ENCODE measurements at regions not wholly inside any gene's neighbourhood (a gene's known extent, or its start where the extent isn't known, plus 50 kb on each side); places are given as distances from the start of the nearest gene placed in this dataset.

GRCh38 chr1:10852486-10852885 lies 56.0 kb upstream of the CASZ1 start:
- TF ChIP-seq POLR2A (IDR thresholded peaks at IDR 0.05): no peak
- TF ChIP-seq, protein P1, sequence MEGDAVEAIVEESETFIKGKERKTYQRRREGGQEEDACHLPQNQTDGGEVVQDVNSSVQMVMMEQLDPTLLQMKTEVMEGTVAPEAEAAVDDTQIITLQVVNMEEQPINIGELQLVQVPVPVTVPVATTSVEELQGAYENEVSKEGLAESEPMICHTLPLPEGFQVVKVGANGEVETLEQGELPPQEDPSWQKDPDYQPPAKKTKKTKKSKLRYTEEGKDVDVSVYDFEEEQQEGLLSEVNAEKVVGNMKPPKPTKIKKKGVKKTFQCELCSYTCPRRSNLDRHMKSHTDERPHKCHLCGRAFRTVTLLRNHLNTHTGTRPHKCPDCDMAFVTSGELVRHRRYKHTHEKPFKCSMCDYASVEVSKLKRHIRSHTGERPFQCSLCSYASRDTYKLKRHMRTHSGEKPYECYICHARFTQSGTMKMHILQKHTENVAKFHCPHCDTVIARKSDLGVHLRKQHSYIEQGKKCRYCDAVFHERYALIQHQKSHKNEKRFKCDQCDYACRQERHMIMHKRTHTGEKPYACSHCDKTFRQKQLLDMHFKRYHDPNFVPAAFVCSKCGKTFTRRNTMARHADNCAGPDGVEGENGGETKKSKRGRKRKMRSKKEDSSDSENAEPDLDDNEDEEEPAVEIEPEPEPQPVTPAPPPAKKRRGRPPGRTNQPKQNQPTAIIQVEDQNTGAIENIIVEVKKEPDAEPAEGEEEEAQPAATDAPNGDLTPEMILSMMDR (IDR thresholded peaks at IDR 0.05 in 4 of 5, conservative IDR thresholded peaks at IDR 0.05 in 1 of 5): no peak
- Histone ChIP-seq H3K4me1 (peaks cover 33 to 36% of the 10 kb centered on the region in 2 donors), H3K9me3 (no peaks in the 10 kb centered on the region), H3K4me3 (no peak overlapping the region), H3K36me3 (no peaks in the 10 kb centered on the region), H3K27ac (peak overlapping the region; percentile 77 to 84 (median 82)), H3K27me3 (no peaks in the 10 kb centered on the region)
- in situ Hi-C loops (cut with MboI; ENCODE audit: low sequenced_read_pairs in 4 of 4): loop anchor here in 1 of 4 donors (10.0 kb wide), 1 partner anchor 58 kb away; the partner anchor contains the start of gene CASZ1
- no peak for ATAC-seq
- DNase-seq: peak in 1 of 2 donors; percentile 52
- intact Hi-C loops (cut with DNase I; ENCODE audit: low total_unique reads): loop anchor here (10.0 kb wide), 1 partner anchor 1618 kb away; the partner anchor contains the start of gene H6PD

GRCh38 chr1:10852998-10853520 lies 56.6 kb upstream of the CASZ1 start:
- ATAC-seq: no peak
- intact Hi-C loops (cut with DNase I; ENCODE audit: low total_unique reads): loop anchor here (10.0 kb wide), 1 partner anchor 1618 kb away; the partner anchor contains the start of gene H6PD
- H3K27me3 ChIP-seq: no peaks in the 10 kb centered on the region
- peaks cover 39 to 42% of the 10 kb centered on the region in 2 donors for H3K4me1 ChIP-seq
- no peaks in the 10 kb centered on the region for H3K9me3 ChIP-seq
- no peaks in the 10 kb centered on the region for H3K36me3 ChIP-seq
- no peak for DNase-seq
- in situ Hi-C loops (cut with MboI; ENCODE audit: low sequenced_read_pairs in 4 of 4): loop anchor here in 1 of 4 donors (10.0 kb wide), 1 partner anchor 58 kb away; the partner anchor contains the start of gene CASZ1
- H3K27ac ChIP-seq: peak overlapping the region; percentile 77 to 84 (median 82)
- H3K4me3 ChIP-seq: no peak overlapping the region
- TF ChIP-seq, protein P1 (IDR thresholded peaks at IDR 0.05 in 4 of 5, conservative IDR thresholded peaks at IDR 0.05 in 1 of 5): no peak
- TF ChIP-seq POLR2A (IDR thresholded peaks at IDR 0.05): no peak

GRCh38 chr1:10853701-10854100 lies 57.3 kb upstream of the CASZ1 start:
- TF ChIP-seq POLR2A (IDR thresholded peaks at IDR 0.05): no peak
- TF ChIP-seq, protein P1 (IDR thresholded peaks at IDR 0.05 in 4 of 5, conservative IDR thresholded peaks at IDR 0.05 in 1 of 5): no peak
- Histone ChIP-seq H3K4me1 (peaks cover 45 to 49% of the 10 kb centered on the region in 2 donors), H3K27ac (peak overlapping the region; percentile 91 to 99 (median 93)), H3K9me3 (no peaks in the 10 kb centered on the region), H3K36me3 (no peaks in the 10 kb centered on the region), H3K27me3 (no peaks in the 10 kb centered on the region), H3K4me3 (no peak overlapping the region)
- intact Hi-C loops (cut with DNase I; ENCODE audit: low total_unique reads) (loop anchor here (10.0 kb wide), 1 partner anchor 1619 kb away; the partner anchor contains the start of gene H6PD), in situ Hi-C loops (cut with MboI; ENCODE audit: low sequenced_read_pairs in 4 of 4) (loop anchor here in 1 of 4 donors (10.0 kb wide), 1 partner anchor 59 kb away; the partner anchor contains the start of gene CASZ1)
- ATAC-seq (no peak), DNase-seq (no peak)

DNA sequence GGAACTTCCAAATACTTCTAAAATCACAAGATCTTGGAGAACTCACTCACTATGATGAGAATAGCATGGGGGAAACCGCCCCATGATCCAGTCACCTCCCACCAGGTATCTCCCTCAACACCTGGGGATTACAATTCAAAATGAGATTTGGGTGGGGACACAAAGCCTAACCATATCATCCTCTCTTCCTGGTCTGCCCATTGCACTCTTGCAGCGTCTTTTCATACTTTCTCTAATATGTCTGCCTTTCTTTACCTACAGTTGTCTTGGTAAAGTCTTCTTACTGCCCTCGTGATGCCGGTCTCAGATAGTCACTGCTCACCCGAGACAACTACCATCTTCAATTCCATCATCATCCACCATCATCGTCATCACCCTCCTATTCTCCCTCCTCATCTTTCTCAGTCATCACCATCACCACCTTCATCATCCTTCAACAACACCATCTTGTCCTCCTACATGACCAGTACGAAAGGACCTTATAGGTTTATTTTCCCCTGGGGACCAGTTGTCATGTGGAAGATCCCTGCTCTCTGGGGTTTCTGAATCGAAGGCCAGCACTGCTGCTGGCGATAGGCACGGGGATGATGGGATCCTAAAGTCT lies 58.5 kb upstream of the CASZ1 start:
- H3K4me3 ChIP-seq: no peak overlapping the region
- intact Hi-C loops (cut with DNase I; ENCODE audit: low total_unique reads): loop anchor here (10.0 kb wide), 1 partner anchor 1620 kb away; the partner anchor contains the start of gene H6PD
- no peaks in the 10 kb centered on the region for H3K36me3 ChIP-seq
- TF ChIP-seq POLR2A (IDR thresholded peaks at IDR 0.05): no peak
- TF ChIP-seq, protein P1 (IDR thresholded peaks at IDR 0.05 in 4 of 5, conservative IDR thresholded peaks at IDR 0.05 in 1 of 5): no peak
- ATAC-seq (no peak), DNase-seq (no peak)
- no peaks in the 10 kb centered on the region for H3K9me3 ChIP-seq
- H3K4me1 ChIP-seq: peaks cover 45 to 51% of the 10 kb centered on the region in 2 donors
- H3K27ac ChIP-seq: peak overlapping the region; percentile 91 to 99 (median 93)
- no peaks in the 10 kb centered on the region for H3K27me3 ChIP-seq
- in situ Hi-C loops (cut with MboI; ENCODE audit: low sequenced_read_pairs in 4 of 4): loop anchor here in 1 of 4 donors (10.0 kb wide), 1 partner anchor 60 kb away; the partner anchor contains the start of gene CASZ1

Measured in gastrocnemius medialis (tissue), 4 donors.